CD14-positive monocyte (primary cell): ENCODE measurements at regions not wholly inside any gene's neighbourhood (a gene's known extent, or its start where the extent isn't known, plus 50 kb on each side); places are given as distances from the start of the nearest gene placed in this dataset.

Experiments
- DNase-seq, 3 donors: peaks; one replicate each; pipeline ENCODE4 v3.0.0-alpha.2; 2011 to 2022
- H2AFZ ChIP-seq: 2 replicates; pipeline ENCODE4 v1.6.0; 2012; ENCODE audit warnings: mild to moderate bottlenecking, low read depth, low read length, inconsistent platforms; ENCODE audit not compliant: insufficient read depth, poor library complexity, severe bottlenecking
- H3K27ac ChIP-seq, 2 donors: 1 replicate in 1 of 2; 2 replicates in 1 of 2; pipeline ENCODE4 v1.5.1; 2012 to 2013; ENCODE audit warnings: low read length in 2 of 2, control low read depth in 1 of 2, inconsistent platforms in 1 of 2, low read depth in 1 of 2, mild to moderate bottlenecking in 1 of 2
- H3K27me3 ChIP-seq, 2 donors: one replicate each; pipeline versions ENCODE4 v1.6.0 to v1.6.1; 2011 to 2013; ENCODE audit warnings: low read length in 2 of 2; ENCODE audit not compliant: control insufficient read depth in 2 of 2, insufficient read depth in 2 of 2
- H3K36me3 ChIP-seq, 2 donors: replicated peaks in 1 of 2; 1 replicate in 1 of 2; 2 replicates in 1 of 2; pipeline versions ENCODE4 v1.5.1 to v1.6.1; 2012 to 2013; ENCODE audit warnings: low read length in 2 of 2, control low read depth in 1 of 2, inconsistent platforms in 1 of 2, mild to moderate bottlenecking in 1 of 2; ENCODE audit not compliant: insufficient read depth in 2 of 2, control insufficient read depth in 1 of 2
- H3K4me1 ChIP-seq, 2 donors: 1 replicate in 1 of 2; 2 replicates in 1 of 2; pipeline versions ENCODE4 v1.5.1 to v1.6.1; 2012 to 2013; ENCODE audit warnings: low read length in 2 of 2, control low read depth in 1 of 2, inconsistent platforms in 1 of 2, mild to moderate bottlenecking in 1 of 2, moderate library complexity in 1 of 2; ENCODE audit not compliant: insufficient read depth in 2 of 2, control insufficient read depth in 1 of 2
- H3K4me2 ChIP-seq: replicated peaks from 2 replicates; pipeline ENCODE3; 2012; ENCODE audit warnings: low read length, moderate library complexity, mild to moderate bottlenecking; ENCODE audit not compliant: poor library complexity, severe bottlenecking; ENCODE audit errors: extremely low read depth
- H3K4me3 ChIP-seq, 3 experiments: fragments of 200-600 bp in 1 of 3; sonication (generic) in 1 of 3; replicated peaks in 1 of 3; 1 replicate in 2 of 3; 2 replicates in 1 of 3; pipeline ENCODE4 v1.5.1; 2011 to 2013; ENCODE audit warnings: low read length in 3 of 3, mild to moderate bottlenecking in 3 of 3, control low read depth in 2 of 3, low read depth in 2 of 3, inconsistent platforms in 1 of 3, moderate library complexity in 1 of 3
- H3K79me2 ChIP-seq: 2 replicates; pipeline ENCODE4 v1.6.0; 2012; ENCODE audit warnings: mild to moderate bottlenecking, control low read depth, inconsistent platforms, low read length, moderate library complexity; ENCODE audit not compliant: insufficient read depth
- H3K9ac ChIP-seq: 2 replicates; pipeline ENCODE4 v1.6.0; 2017; ENCODE audit warnings: low read length, mild to moderate bottlenecking; ENCODE audit not compliant: insufficient read depth, poor library complexity, severe bottlenecking
- H3K9me3 ChIP-seq, 2 donors: replicated peaks in 1 of 2; 1 replicate in 1 of 2; 2 replicates in 1 of 2; pipeline versions ENCODE4 v1.5.1 to v1.6.1; 2012 to 2013; ENCODE audit warnings: low read length in 2 of 2, control low read depth in 1 of 2; ENCODE audit not compliant: control insufficient read depth in 1 of 2, insufficient read depth in 1 of 2
- H4K20me1 ChIP-seq: 2 replicates; pipeline ENCODE4 v1.6.0; 2012; ENCODE audit warnings: mild to moderate bottlenecking, low read length, control low read depth, moderate library complexity; ENCODE audit not compliant: insufficient read depth
- H3K27ac Mint-ChIP-seq, 7 donors: one replicate each; pipeline ENCODE4 v1.8.0; 2020; ENCODE audit warnings: mild to moderate bottlenecking in 7 of 7, mixed read lengths in 7 of 7, moderate library complexity in 6 of 7, inconsistent platforms in 2 of 7
- H3K27me3 Mint-ChIP-seq, 3 donors: one replicate each; pipeline ENCODE4 v1.8.0; 2021 to 2022; ENCODE audit warnings: low read depth in 3 of 3, mild to moderate bottlenecking in 3 of 3, mixed read lengths in 3 of 3, moderate library complexity in 3 of 3, inconsistent platforms in 1 of 3
- H3K36me3 Mint-ChIP-seq, 2 donors: one replicate each; pipeline ENCODE4 v1.8.0; 2020; ENCODE audit warnings: mixed read lengths in 2 of 2, inconsistent platforms in 1 of 2, mild to moderate bottlenecking in 1 of 2
- H3K4me1 Mint-ChIP-seq: one replicate; pipeline ENCODE4 v1.8.0; 2020; ENCODE audit warnings: mild to moderate bottlenecking, mixed read lengths
- H3K4me3 Mint-ChIP-seq, 2 donors: one replicate each; pipeline ENCODE4 v1.8.0; 2020; ENCODE audit warnings: mild to moderate bottlenecking in 2 of 2, mixed read lengths in 2 of 2, moderate library complexity in 1 of 2
- H3K9me3 Mint-ChIP-seq, 7 donors: one replicate each; pipeline ENCODE4 v1.8.0; 2020 to 2022; ENCODE audit warnings: mixed read lengths in 7 of 7, mild to moderate bottlenecking in 6 of 7, moderate library complexity in 6 of 7, inconsistent platforms in 2 of 7
- WGBS: methylation state at CpG from one replicate; pipeline ENCODE4 v1.1.5; 2013; ENCODE audit warnings: missing lambda C conversion rate; ENCODE audit not compliant: insufficient coverage; 5-methylcytosine and 5-hydroxymethylcytosine counted together
- intact Hi-C, 2 donors: fragments of 100-400 bp; cut with micrococcal nuclease; formaldehyde crosslinking; loops; one replicate each; pipeline versions ENCODE4 v1.15.0 to v1.15.1; 2023
- TF ChIP-seq, protein P1 (sequence below): fragments of 200-600 bp; IDR thresholded peaks from one replicate; pipeline ENCODE4 v1.8.0; 2022; ENCODE audit warnings: antibody characterized with exemption, mild to moderate bottlenecking

GRCh38 chr6:68447112-68447511 is 188.0 kb upstream of the ADGRB3 start:
- peaks cover 0 to 7% (median 2%) of the 10 kb centered on the region in 7 donors for H3K9me3 Mint-ChIP-seq
- Histone ChIP-seq H3K4me3 (no peak overlapping the region), H3K4me1 (no peaks in the 10 kb centered on the region), H3K79me2 (no peaks in the 10 kb centered on the region), H2AFZ (no peak overlapping the region), H4K20me1 (no peaks in the 10 kb centered on the region), H3K27me3 (no peaks in the 10 kb centered on the region), H3K9me3 (no peaks in the 10 kb centered on the region), H3K9ac (no peak overlapping the region), H3K36me3 (no peaks in the 10 kb centered on the region), H3K27ac (no peak overlapping the region), H3K4me2 (no peak overlapping the region)
- TF ChIP-seq, protein P1, sequence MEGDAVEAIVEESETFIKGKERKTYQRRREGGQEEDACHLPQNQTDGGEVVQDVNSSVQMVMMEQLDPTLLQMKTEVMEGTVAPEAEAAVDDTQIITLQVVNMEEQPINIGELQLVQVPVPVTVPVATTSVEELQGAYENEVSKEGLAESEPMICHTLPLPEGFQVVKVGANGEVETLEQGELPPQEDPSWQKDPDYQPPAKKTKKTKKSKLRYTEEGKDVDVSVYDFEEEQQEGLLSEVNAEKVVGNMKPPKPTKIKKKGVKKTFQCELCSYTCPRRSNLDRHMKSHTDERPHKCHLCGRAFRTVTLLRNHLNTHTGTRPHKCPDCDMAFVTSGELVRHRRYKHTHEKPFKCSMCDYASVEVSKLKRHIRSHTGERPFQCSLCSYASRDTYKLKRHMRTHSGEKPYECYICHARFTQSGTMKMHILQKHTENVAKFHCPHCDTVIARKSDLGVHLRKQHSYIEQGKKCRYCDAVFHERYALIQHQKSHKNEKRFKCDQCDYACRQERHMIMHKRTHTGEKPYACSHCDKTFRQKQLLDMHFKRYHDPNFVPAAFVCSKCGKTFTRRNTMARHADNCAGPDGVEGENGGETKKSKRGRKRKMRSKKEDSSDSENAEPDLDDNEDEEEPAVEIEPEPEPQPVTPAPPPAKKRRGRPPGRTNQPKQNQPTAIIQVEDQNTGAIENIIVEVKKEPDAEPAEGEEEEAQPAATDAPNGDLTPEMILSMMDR: no peak
- no peak overlapping the region for H3K27ac Mint-ChIP-seq
- H3K4me3 Mint-ChIP-seq: no peak overlapping the region
- no peaks in the 10 kb centered on the region for H3K4me1 Mint-ChIP-seq
- no peaks in the 10 kb centered on the region for H3K27me3 Mint-ChIP-seq
- DNase-seq: no peak
- 60% methylated on average over 1 of the region's 4 CpGs for WGBS
- intact Hi-C loops: no loop called here
- H3K36me3 Mint-ChIP-seq: no peaks in the 10 kb centered on the region

- Histone ChIP-seq H3K27ac (no peak overlapping the region), H3K36me3 (no peaks in the 10 kb centered on the region), H2AFZ (no peak overlapping the region), H3K9me3 (no peaks in the 10 kb centered on the region), H3K4me1 (no peaks in the 10 kb centered on the region), H3K4me3 (no peak overlapping the region), H3K4me2 (no peak overlapping the region), H3K9ac (no peak overlapping the region), H3K27me3 (no peaks in the 10 kb centered on the region), H4K20me1 (no peaks in the 10 kb centered on the region), H3K79me2 (no peaks in the 10 kb centered on the region)
- no peak overlapping the region for H3K4me3 Mint-ChIP-seq
- H3K4me1 Mint-ChIP-seq: no peaks in the 10 kb centered on the region
- TF ChIP-seq, protein P1: no peak
- no peak for DNase-seq
- H3K27ac Mint-ChIP-seq: no peak overlapping the region
- peaks cover 0 to 6% (median 0%) of the 10 kb centered on the region in 7 donors for H3K9me3 Mint-ChIP-seq
- intact Hi-C loops: no loop called here
- H3K27me3 Mint-ChIP-seq: no peaks in the 10 kb centered on the region
- no peaks in the 10 kb centered on the region for H3K36me3 Mint-ChIP-seq
These were observed 189.2 kb upstream of the ADGRB3 start for GRCh38 chr6:68445926-68446325.
